Stimulated activated naive CD8-positive, alpha-beta T cell treated with anti-CD3 and anti-CD28 coated beads, Interleukin-15, Interleukin-2, amounts not matched to agents 100 ng/mL and 50 ng/mL, for 24 hours (primary cell): ENCODE measurements at regions not wholly inside any gene's neighbourhood (a gene's known extent, or its start where the extent isn't known, plus 50 kb on each side); places are given as distances from the start of the nearest gene placed in this dataset.
A peak's percentile ranks its signal among the peaks of the same experiment; 100 is the strongest.
"Not testable (repeated sequence)": the region's sequence is repeated elsewhere in the genome, so short reads cannot be mapped to it uniquely, and the experiment has no call there.

ENCODE experiments used
- H3K27ac Mint-ChIP-seq: one replicate; pipeline ENCODE4 v1.8.0; 2021; ENCODE audit warnings: mild to moderate bottlenecking, mixed read lengths
- H3K27me3 Mint-ChIP-seq: one replicate; pipeline ENCODE4 v1.8.0; 2021; ENCODE audit warnings: mixed read lengths
- H3K36me3 Mint-ChIP-seq: one replicate; pipeline ENCODE4 v1.8.0; 2021; ENCODE audit warnings: low read depth, mixed read lengths
- H3K4me1 Mint-ChIP-seq: one replicate; pipeline ENCODE4 v1.8.0; 2021; ENCODE audit warnings: low read depth, mixed read lengths
- H3K4me3 Mint-ChIP-seq: one replicate; pipeline ENCODE4 v1.8.0; 2021; ENCODE audit warnings: mild to moderate bottlenecking, mixed read lengths
- H3K9me3 Mint-ChIP-seq: one replicate; pipeline ENCODE4 v1.8.0; 2021; ENCODE audit warnings: mixed read lengths

DNA sequence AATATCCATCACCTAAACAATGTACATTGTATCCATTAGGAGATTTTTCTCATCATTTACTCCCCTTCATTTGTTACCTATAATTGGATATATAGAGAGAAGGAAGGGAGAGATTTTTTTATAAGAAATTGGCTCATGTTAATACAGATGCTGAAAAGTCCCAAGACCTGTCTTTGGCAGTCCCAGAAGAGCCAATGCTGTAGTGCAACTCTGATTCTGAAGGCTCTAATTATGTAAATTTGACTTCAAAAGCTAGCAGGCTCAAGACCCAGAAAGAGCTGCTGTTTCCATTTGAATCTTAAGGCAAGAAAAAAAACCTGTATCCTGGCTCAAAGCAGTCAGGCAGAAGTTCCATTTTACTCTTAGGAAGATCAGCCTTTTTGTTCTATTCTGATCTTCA, 1245.5 kb upstream of the FAM98A start:
- H3K27me3 Mint-ChIP-seq: no peaks in the 10 kb centered on the region
- no peak overlapping the region for H3K4me3 Mint-ChIP-seq
- peaks cover 8% of the 10 kb centered on the region for H3K9me3 Mint-ChIP-seq
- no peaks in the 10 kb centered on the region for H3K4me1 Mint-ChIP-seq
- H3K27ac Mint-ChIP-seq: no peak overlapping the region
- no peaks in the 10 kb centered on the region for H3K36me3 Mint-ChIP-seq

DNA sequence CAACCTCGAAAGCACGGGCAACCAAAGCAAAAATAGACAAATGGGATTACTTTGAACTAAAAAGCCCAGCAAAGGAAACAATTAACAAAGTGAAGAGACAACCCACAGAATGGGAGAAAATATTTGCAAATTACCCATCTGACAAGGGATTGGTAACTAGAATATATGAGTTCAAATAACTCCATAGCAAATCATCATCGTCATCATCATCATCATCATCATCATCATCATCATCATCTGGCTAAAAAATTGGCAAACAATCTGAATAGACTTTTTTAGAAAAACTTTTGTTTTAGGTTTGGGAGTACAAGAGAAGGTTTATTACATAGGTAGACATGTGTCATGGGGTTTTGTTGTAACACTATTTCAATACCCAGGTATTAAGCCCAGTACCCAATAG, 1239.3 kb upstream of the FAM98A start:
- Mint-ChIP-seq H3K27me3 (no peaks in the 10 kb centered on the region), H3K27ac (no peak overlapping the region), H3K9me3 (peaks cover 20% of the 10 kb centered on the region), H3K4me3 (no peak overlapping the region), H3K4me1 (no peaks in the 10 kb centered on the region), H3K36me3 (no peaks in the 10 kb centered on the region)

GRCh38 chr2:34836361-34836760, 1237.3 kb upstream of the FAM98A start:
- Mint-ChIP-seq H3K4me1 (no peaks in the 10 kb centered on the region), H3K27ac (no peak overlapping the region), H3K4me3 (no peak overlapping the region), H3K9me3 (peaks cover 19% of the 10 kb centered on the region), H3K36me3 (no peaks in the 10 kb centered on the region), H3K27me3 (no peaks in the 10 kb centered on the region)

DNA sequence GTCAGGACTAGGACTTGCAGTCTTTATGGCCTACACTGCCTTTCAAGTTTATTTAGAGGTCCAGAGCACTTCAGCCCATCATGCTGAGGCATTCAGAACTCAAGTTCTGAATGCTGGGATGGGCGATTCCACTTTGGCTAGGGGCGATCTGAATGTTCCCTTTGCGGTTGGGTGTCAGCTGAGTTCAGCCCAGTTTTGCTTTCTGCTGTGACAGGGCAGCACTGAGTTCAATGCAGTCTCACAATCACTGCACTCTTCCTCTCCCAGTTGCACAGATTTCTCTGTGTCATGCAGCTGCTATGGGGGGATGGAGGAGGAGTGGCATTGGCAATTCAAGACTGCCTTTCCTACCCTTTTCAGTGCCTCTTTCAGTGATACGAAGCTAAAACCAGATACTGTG, 1232.0 kb upstream of the FAM98A start:
- Mint-ChIP-seq H3K36me3 (no peaks in the 10 kb centered on the region), H3K27me3 (no peaks in the 10 kb centered on the region), H3K4me1 (no peaks in the 10 kb centered on the region), H3K27ac (no peak overlapping the region), H3K4me3 (no peak overlapping the region), H3K9me3 (no peaks in the 10 kb centered on the region)

DNA sequence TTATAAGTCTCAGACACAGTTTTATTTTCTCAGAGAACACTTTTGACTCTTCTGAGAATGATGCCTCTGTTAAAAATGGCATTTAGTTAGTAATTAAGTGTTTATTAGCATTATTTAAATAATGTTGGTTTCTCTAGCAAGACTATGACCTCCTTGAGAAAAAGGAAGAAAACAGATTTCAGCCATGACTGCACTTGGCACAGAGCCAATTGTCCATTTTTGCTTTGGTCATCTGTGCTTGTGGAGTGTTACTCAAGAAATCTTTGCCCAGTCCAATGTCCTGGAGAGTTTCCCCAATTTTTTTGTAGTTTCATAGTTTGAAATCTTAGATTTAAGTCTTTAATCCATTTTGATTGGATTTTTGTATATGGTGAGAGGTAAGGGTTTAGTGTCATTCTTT, 1229.4 kb upstream of the FAM98A start:
- no peaks in the 10 kb centered on the region for H3K27me3 Mint-ChIP-seq
- H3K36me3 Mint-ChIP-seq: no peaks in the 10 kb centered on the region
- H3K4me1 Mint-ChIP-seq: no peaks in the 10 kb centered on the region
- H3K27ac Mint-ChIP-seq: no peak overlapping the region
- peaks cover 4% of the 10 kb centered on the region for H3K9me3 Mint-ChIP-seq
- no peak overlapping the region for H3K4me3 Mint-ChIP-seq

DNA sequence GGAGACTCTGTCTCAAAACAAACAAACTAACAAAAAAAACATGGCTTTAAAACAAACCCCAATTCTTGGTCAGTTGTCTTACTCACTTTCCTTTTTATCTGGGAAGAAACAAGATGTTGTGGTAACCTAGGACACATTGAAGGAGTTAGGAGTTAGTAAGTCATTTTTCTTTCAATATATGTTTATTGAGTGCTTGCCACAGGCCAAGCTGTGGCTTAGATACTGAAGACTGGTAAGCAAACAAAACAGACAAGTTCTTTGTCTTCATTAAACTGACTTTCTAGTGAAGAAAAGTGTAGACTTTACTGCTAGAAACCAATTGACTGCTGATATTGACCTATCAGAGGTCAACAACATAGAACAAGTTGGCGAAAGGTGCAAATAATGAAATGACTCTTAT, 1228.3 kb upstream of the FAM98A start:
- Mint-ChIP-seq H3K36me3 (no peaks in the 10 kb centered on the region), H3K4me3 (no peak overlapping the region), H3K9me3 (peaks cover 7% of the 10 kb centered on the region), H3K27ac (no peak overlapping the region), H3K4me1 (no peaks in the 10 kb centered on the region), H3K27me3 (no peaks in the 10 kb centered on the region)

GRCh38 chr2:34825686-34826085, 1226.6 kb upstream of the FAM98A start:
- Mint-ChIP-seq H3K4me1 (no peaks in the 10 kb centered on the region), H3K27me3 (no peaks in the 10 kb centered on the region), H3K36me3 (no peaks in the 10 kb centered on the region), H3K9me3 (peaks cover 8% of the 10 kb centered on the region), H3K4me3 (no peak overlapping the region), H3K27ac (no peak overlapping the region)

DNA sequence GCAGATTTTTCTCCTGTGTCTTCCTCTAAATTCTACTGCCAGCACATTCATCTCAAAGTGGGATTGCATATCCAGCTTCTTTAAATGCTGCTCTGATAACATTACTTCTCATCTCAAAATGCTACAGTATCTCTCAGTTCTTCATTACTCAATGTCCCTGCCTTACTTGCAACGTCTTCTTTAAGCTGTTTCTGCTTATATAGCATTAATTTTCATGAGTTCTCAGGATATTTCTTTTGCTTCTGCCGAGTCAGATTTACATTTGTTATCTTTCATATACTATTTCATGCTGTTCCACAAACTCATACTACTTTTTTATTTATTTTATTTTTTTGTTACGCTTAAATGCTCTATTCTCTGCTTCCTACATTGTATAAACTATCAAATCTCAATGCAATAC, 1223.5 kb upstream of the FAM98A start:
- Mint-ChIP-seq H3K27ac (no peak overlapping the region), H3K4me3 (no peak overlapping the region), H3K36me3 (no peaks in the 10 kb centered on the region), H3K9me3 (peaks cover 17% of the 10 kb centered on the region), H3K4me1 (no peaks in the 10 kb centered on the region), H3K27me3 (no peaks in the 10 kb centered on the region)

DNA sequence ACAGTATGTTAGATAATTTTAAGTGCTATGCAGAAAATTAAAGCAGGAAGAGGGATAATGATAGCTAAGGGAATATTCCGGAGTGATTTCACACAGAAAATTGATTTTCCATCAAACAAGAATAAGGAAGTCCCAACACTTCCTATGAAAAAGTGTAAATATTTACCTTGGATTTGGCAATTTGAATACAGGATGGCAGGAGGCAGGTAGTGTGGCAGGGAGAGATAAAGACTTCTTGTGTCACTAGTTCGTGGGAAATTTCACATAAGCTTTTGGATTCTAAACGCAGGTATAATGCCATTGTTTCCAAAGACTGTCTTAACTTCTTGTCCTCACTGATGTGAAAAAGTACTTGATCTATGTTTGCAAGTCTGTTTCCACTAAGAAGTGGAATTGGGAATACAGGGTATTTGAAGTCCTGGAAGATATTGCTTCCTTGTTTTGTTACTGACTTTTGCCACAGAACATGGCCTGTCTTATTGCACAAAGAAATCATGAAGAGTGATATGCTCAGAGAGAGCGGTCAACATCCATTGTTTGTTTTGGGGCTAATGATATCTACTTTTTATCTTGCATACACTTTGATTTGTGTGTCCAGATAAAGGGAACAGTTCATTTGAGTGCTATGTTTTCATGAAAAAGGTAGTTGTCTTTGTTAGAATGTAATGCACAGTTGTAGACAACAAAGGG, 1216.1 kb upstream of the FAM98A start:
- Mint-ChIP-seq H3K4me3 (no peak overlapping the region), H3K27me3 (no peaks in the 10 kb centered on the region), H3K4me1 (no peaks in the 10 kb centered on the region), H3K36me3 (no peaks in the 10 kb centered on the region), H3K9me3 (peaks cover 9% of the 10 kb centered on the region), H3K27ac (no peak overlapping the region)

GRCh38 chr2:34810456-34810855, 1211.4 kb upstream of the FAM98A start:
- no peak overlapping the region for H3K4me3 Mint-ChIP-seq
- no peaks in the 10 kb centered on the region for H3K4me1 Mint-ChIP-seq
- H3K27me3 Mint-ChIP-seq: no peaks in the 10 kb centered on the region
- H3K36me3 Mint-ChIP-seq: no peaks in the 10 kb centered on the region
- no peak overlapping the region for H3K27ac Mint-ChIP-seq
- H3K9me3 Mint-ChIP-seq: peaks cover 5% of the 10 kb centered on the region

DNA sequence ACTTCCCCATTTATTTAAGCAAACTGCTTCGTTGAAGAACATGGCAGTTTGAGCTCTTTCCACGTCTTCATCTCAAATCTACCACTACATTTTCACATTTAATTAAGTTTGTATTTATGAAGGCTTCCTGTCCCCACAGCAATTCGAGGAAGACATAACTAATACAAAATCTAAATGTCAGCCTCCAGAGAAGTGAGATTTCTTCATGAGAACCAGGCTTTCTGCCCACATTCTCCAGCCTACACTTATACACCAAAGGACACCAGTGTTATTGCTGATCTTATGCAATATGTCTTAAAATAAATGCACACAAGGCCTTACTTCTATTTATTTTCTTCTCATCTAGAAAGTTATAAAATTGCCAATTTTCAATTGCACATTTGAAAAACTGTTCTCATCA, 1209.3 kb upstream of the FAM98A start:
- no peak overlapping the region for H3K27ac Mint-ChIP-seq
- H3K36me3 Mint-ChIP-seq: no peaks in the 10 kb centered on the region
- no peak overlapping the region for H3K4me3 Mint-ChIP-seq
- H3K27me3 Mint-ChIP-seq: no peaks in the 10 kb centered on the region
- H3K9me3 Mint-ChIP-seq: peaks cover 5% of the 10 kb centered on the region
- H3K4me1 Mint-ChIP-seq: no peaks in the 10 kb centered on the region

GRCh38 chr2:34806891-34807290, 1207.8 kb upstream of the FAM98A start:
- H3K9me3 Mint-ChIP-seq: peaks cover 5% of the 10 kb centered on the region
- no peaks in the 10 kb centered on the region for H3K4me1 Mint-ChIP-seq
- no peaks in the 10 kb centered on the region for H3K27me3 Mint-ChIP-seq
- H3K27ac Mint-ChIP-seq: no peak overlapping the region
- H3K36me3 Mint-ChIP-seq: no peaks in the 10 kb centered on the region
- no peak overlapping the region for H3K4me3 Mint-ChIP-seq

- H3K4me1 Mint-ChIP-seq: no peaks in the 10 kb centered on the region
- no peaks in the 10 kb centered on the region for H3K27me3 Mint-ChIP-seq
- peaks cover 5% of the 10 kb centered on the region for H3K9me3 Mint-ChIP-seq
- H3K27ac Mint-ChIP-seq: peak overlapping the region; percentile 13
- no peaks in the 10 kb centered on the region for H3K36me3 Mint-ChIP-seq
- no peak overlapping the region for H3K4me3 Mint-ChIP-seq
Measured at GRCh38 chr2:34806396-34806795, 1207.3 kb upstream of the FAM98A start.

GRCh38 chr2:34799556-34799955, 1200.5 kb upstream of the FAM98A start:
- no peaks in the 10 kb centered on the region for H3K36me3 Mint-ChIP-seq
- no peak overlapping the region for H3K27ac Mint-ChIP-seq
- H3K27me3 Mint-ChIP-seq: no peaks in the 10 kb centered on the region
- H3K4me3 Mint-ChIP-seq: no peak overlapping the region
- no peaks in the 10 kb centered on the region for H3K4me1 Mint-ChIP-seq
- H3K9me3 Mint-ChIP-seq: no peaks in the 10 kb centered on the region

- not testable (repeated sequence) for H3K27me3 Mint-ChIP-seq, H3K9me3 Mint-ChIP-seq, H3K27ac Mint-ChIP-seq, H3K4me1 Mint-ChIP-seq, H3K4me3 Mint-ChIP-seq, H3K36me3 Mint-ChIP-seq
Measured at GRCh38 chr2:34795586-34795985, 1196.5 kb upstream of the FAM98A start.

DNA sequence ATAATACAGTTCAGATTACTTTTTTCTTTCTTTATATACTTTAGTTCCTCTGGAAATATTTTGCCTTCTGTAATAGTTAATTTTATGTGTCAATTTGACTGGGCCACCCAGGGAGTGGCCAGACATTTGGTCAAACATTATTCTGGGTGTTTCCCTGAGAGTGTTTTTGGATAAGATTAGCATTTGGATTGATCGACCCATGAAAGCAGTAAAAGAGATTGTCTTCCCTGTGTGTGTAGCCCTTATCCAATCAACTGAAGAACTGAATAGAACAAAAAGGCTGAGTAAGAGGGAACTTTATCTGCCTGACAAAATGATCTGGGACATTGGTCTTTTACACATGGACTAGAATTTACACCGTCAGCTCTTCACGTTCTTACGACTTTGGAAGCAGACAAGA, 1190.1 kb upstream of the FAM98A start:
- Mint-ChIP-seq H3K4me1 (no peaks in the 10 kb centered on the region), H3K36me3 (no peaks in the 10 kb centered on the region), H3K27ac (no peak overlapping the region), H3K4me3 (no peak overlapping the region), H3K9me3 (peaks cover 9% of the 10 kb centered on the region), H3K27me3 (no peaks in the 10 kb centered on the region)
